ENCODE measurements at regions not wholly inside any gene's neighbourhood (a gene's known extent, or its start where the extent isn't known, plus 50 kb on each side); places are given as distances from the start of the nearest gene placed in this dataset.

DNA sequence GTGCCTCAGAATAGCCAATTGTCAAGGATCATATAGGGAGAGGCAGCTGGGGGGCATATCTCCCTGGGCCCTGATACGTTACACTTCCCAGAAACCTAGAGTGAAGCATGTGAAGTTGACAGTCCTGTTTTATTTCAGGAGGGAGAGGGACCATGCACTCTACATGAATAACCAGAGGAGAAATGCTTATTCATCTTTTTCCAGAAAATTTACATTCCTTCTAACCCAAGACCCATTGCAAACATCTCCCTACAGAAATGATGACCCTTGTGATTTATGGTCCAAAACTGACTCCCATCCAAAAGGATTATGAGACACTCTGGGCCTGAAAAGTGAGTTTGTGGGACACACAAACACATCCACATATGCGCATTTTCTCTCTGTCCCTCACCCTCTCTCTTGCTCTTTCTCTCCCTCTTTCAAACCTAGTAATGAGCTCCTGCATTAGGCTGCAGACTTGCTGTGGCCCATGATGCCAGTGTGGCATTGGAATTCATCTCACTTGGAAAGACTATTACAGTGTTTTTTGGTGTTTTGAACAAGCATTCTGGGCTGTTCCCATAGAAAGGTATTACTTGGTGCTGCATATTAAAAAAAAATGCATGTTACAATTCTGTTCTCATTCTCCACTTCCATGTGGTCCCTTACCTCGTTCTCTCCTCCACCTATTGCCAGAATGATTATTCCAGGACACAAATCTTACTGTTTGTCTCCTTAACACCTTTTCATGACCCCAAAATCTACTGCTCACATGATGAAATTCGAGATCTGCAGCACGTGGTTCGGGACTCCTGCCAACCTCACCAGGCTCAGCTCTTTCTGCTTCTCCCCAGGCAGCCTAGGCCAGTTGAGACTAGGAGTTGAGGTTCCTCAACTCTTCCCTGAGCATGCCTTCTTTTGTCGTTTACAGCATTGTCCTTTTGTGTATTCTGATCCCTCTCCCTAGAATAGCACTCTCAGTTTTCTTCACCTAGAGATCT is 451.3 kb upstream of the KLF4 start:
- no peak overlapping the region for H3K27ac ChIP-seq (ENCODE audit: low read depth, low read length)
- no peak for TF ChIP-seq EZH2phosphoT487 (IDR thresholded peaks at IDR 0.05; ENCODE audit: borderline replicate concordance, low read length)
- no peak overlapping the region for H3K4me2 ChIP-seq (ENCODE audit: low read length)
- H3K36me3 ChIP-seq (ENCODE audit: control insufficient read depth, low read length) = no peaks in the 10 kb centered on the region
- no peaks in the 10 kb centered on the region for H4K20me1 ChIP-seq (ENCODE audit: control insufficient read depth, insufficient read depth, low read depth, low read length)
- H3K4me3 ChIP-seq (ENCODE audit: low read length) = no peak overlapping the region
- H3F3A ChIP-seq (ENCODE audit: control insufficient read depth, insufficient read depth) = no peaks in the 10 kb centered on the region
- H3K4me1 ChIP-seq (ENCODE audit: control insufficient read depth, low read length) = no peaks in the 10 kb centered on the region
- H3K79me2 ChIP-seq (ENCODE audit: control insufficient read depth, low read length) = no peaks in the 10 kb centered on the region
- H3K9me3 ChIP-seq (ENCODE audit: control insufficient read depth, insufficient read depth, low read length) = no peaks in the 10 kb centered on the region
- no peaks in the 10 kb centered on the region for H3K9me2 ChIP-seq (replicated peaks; ENCODE audit: control insufficient read depth, low read length)
- no peaks in the 10 kb centered on the region for H3K27me3 ChIP-seq (ENCODE audit: control insufficient read depth, low read length)

DNA sequence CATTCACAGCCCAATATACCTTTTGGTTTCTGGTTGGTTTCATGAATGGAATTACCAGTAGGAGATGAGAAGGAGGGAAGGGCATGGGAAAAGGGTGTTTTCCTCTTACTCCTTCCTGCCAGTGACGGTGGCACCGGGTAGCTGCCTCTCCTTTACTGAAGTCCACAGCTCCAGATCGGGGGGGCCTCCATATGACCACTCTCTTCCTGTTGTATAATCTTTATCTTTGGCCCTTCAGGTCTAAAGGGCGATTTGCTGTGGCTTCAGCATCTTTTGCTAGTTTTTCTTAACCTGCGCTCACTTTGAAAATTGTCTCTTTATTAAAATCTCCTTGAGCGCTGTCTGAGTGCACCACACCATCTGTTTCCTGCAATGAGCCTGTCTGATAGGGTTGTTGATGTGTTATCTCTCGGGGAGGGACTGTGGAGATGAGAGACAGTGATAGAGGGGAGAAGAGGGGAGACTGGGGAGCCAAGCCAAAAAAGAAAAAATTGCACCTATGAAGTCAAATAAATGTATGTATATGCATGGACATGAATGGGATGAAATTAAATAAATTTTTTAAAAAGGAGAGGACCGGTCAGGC is 449.3 kb upstream of the KLF4 start:
- no peaks in the 10 kb centered on the region for H3K36me3 ChIP-seq (ENCODE audit: control insufficient read depth, low read length)
- no peaks in the 10 kb centered on the region for H3K9me3 ChIP-seq (ENCODE audit: control insufficient read depth, insufficient read depth, low read length)
- H3K27ac ChIP-seq (ENCODE audit: low read depth, low read length) = no peak overlapping the region
- no peaks in the 10 kb centered on the region for H3F3A ChIP-seq (ENCODE audit: control insufficient read depth, insufficient read depth)
- H4K20me1 ChIP-seq (ENCODE audit: control insufficient read depth, insufficient read depth, low read depth, low read length) = no peaks in the 10 kb centered on the region
- TF ChIP-seq, protein P1, sequence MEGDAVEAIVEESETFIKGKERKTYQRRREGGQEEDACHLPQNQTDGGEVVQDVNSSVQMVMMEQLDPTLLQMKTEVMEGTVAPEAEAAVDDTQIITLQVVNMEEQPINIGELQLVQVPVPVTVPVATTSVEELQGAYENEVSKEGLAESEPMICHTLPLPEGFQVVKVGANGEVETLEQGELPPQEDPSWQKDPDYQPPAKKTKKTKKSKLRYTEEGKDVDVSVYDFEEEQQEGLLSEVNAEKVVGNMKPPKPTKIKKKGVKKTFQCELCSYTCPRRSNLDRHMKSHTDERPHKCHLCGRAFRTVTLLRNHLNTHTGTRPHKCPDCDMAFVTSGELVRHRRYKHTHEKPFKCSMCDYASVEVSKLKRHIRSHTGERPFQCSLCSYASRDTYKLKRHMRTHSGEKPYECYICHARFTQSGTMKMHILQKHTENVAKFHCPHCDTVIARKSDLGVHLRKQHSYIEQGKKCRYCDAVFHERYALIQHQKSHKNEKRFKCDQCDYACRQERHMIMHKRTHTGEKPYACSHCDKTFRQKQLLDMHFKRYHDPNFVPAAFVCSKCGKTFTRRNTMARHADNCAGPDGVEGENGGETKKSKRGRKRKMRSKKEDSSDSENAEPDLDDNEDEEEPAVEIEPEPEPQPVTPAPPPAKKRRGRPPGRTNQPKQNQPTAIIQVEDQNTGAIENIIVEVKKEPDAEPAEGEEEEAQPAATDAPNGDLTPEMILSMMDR (IDR thresholded peaks at IDR 0.05; ENCODE audit: low read depth, low read length, poor library complexity, severe bottlenecking) = no peak
- TF ChIP-seq EZH2phosphoT487 (IDR thresholded peaks at IDR 0.05; ENCODE audit: borderline replicate concordance, low read length) = no peak
- H3K9me2 ChIP-seq (replicated peaks; ENCODE audit: control insufficient read depth, low read length) = no peaks in the 10 kb centered on the region
- H3K79me2 ChIP-seq (ENCODE audit: control insufficient read depth, low read length) = no peaks in the 10 kb centered on the region
- H3K4me3 ChIP-seq (ENCODE audit: low read length) = no peak overlapping the region
- no peaks in the 10 kb centered on the region for H3K4me1 ChIP-seq (ENCODE audit: control insufficient read depth, low read length)
- H3K27me3 ChIP-seq (ENCODE audit: control insufficient read depth, low read length) = no peaks in the 10 kb centered on the region
- H3K4me2 ChIP-seq (ENCODE audit: low read length) = no peak overlapping the region

DNA sequence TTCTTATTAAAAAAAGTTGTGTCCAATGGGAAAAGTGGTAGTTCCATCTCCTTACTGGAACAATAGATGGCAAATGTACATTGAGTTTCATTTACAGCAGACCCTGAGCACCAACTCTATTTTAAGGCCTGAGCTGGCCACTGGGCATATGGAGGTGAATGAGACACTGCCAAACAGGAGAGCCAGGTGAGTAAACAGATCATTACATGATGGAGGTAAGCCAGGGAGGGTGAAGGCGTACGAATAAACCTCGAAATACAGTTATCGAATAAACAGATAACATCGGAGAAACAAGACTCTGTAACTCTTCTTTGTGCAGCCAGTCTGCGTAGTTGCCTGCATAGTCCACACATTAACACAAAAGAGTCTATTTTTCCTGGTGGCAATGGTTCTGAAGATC is 446.4 kb upstream of the KLF4 start:
- Histone ChIP-seq H3K9me3 (ENCODE audit: control insufficient read depth, insufficient read depth, low read length) (no peaks in the 10 kb centered on the region), H3K79me2 (ENCODE audit: control insufficient read depth, low read length) (no peaks in the 10 kb centered on the region), H3K4me1 (ENCODE audit: control insufficient read depth, low read length) (no peaks in the 10 kb centered on the region), H3K4me2 (ENCODE audit: low read length) (no peak overlapping the region), H3K9me2 (replicated peaks; ENCODE audit: control insufficient read depth, low read length) (no peaks in the 10 kb centered on the region), H3K4me3 (ENCODE audit: low read length) (no peak overlapping the region), H3F3A (ENCODE audit: control insufficient read depth, insufficient read depth) (no peaks in the 10 kb centered on the region), H3K27me3 (ENCODE audit: control insufficient read depth, low read length) (0 out of 2 replicates have a peak, but pooled peaks cover 2% of the 10 kb centered on the region), H3K36me3 (ENCODE audit: control insufficient read depth, low read length) (no peaks in the 10 kb centered on the region), H3K27ac (ENCODE audit: low read depth, low read length) (no peak overlapping the region), H4K20me1 (ENCODE audit: control insufficient read depth, insufficient read depth, low read depth, low read length) (no peaks in the 10 kb centered on the region)
- TF ChIP-seq, protein P1 (IDR thresholded peaks at IDR 0.05; ENCODE audit: low read depth, low read length, poor library complexity, severe bottlenecking) = no peak
- TF ChIP-seq EZH2phosphoT487 (IDR thresholded peaks at IDR 0.05; ENCODE audit: borderline replicate concordance, low read length) = no peak

DNA sequence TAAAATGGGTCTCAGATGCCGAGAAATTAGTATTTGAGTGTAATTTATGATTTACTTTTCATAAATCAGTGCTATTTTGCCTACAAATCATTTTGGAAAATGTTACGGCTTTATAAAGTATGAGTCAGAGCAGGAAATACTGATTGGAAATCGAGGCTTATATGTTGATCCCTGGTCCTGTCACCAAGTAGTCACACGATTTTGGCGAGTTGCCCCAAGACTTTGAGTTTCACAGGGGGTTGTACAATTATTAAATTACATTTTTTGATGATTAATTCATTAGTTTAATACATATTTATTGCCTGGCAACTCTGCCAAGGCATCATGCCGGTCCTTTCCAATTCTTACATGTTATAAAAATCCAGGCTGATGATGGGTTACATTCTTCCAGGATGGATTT is 443.9 kb upstream of the KLF4 start:
- Histone ChIP-seq H3K4me3 (ENCODE audit: low read length) (no peak overlapping the region), H3K36me3 (ENCODE audit: control insufficient read depth, low read length) (no peaks in the 10 kb centered on the region), H3K27me3 (ENCODE audit: control insufficient read depth, low read length) (0 out of 2 replicates have a peak, but pooled peaks cover 2% of the 10 kb centered on the region), H3K79me2 (ENCODE audit: control insufficient read depth, low read length) (no peaks in the 10 kb centered on the region), H3K9me3 (ENCODE audit: control insufficient read depth, insufficient read depth, low read length) (no peaks in the 10 kb centered on the region), H3K4me2 (ENCODE audit: low read length) (no peak overlapping the region), H3K9me2 (replicated peaks; ENCODE audit: control insufficient read depth, low read length) (no peaks in the 10 kb centered on the region), H3K27ac (ENCODE audit: low read depth, low read length) (no peak overlapping the region), H3K4me1 (ENCODE audit: control insufficient read depth, low read length) (no peaks in the 10 kb centered on the region), H4K20me1 (ENCODE audit: control insufficient read depth, insufficient read depth, low read depth, low read length) (no peaks in the 10 kb centered on the region), H3F3A (ENCODE audit: control insufficient read depth, insufficient read depth) (no peaks in the 10 kb centered on the region)
- TF ChIP-seq EZH2phosphoT487 (IDR thresholded peaks at IDR 0.05; ENCODE audit: borderline replicate concordance, low read length) = no peak
- TF ChIP-seq, protein P1 (IDR thresholded peaks at IDR 0.05; ENCODE audit: low read depth, low read length, poor library complexity, severe bottlenecking) = no peak
